ENCODE measurements at regions not wholly inside any gene's neighbourhood (a gene's known extent, or its start where the extent isn't known, plus 50 kb on each side); places are given as distances from the start of the nearest gene placed in this dataset.

- no peak for TF ChIP-seq CTCF (IDR thresholded peaks at IDR 0.05)
- no peak for TF ChIP-seq POLR2A (IDR thresholded peaks at IDR 0.05)
These were observed 380.3 kb downstream of the RND3 start for GRCh38 chr2:150107170-150107569.

Data from esophagus squamous epithelium (tissue), 4 donors.